Tibial nerve (tissue), 4 donors: ENCODE measurements at regions not wholly inside any gene's neighbourhood (a gene's known extent, or its start where the extent isn't known, plus 50 kb on each side); places are given as distances from the start of the nearest gene placed in this dataset. TPM values are rescaled to one million over a fixed set of nuclear protein-coding genes. Genes with fewer than 3 reads are reported as not detected.

Experiments
- DNase-seq, 2 donors: peaks; one replicate each; pipeline ENCODE4 v3.0.0-alpha.2; 2019; ENCODE audit warnings: low spot score in 2 of 2
- H3K27ac ChIP-seq, 4 donors: fragments of 200-600 bp; sonication (generic) in 3 of 4; one replicate each; pipeline ENCODE4 v1.5.1; 2017 to 2019; ENCODE audit warnings: mild to moderate bottlenecking in 1 of 4
- H3K27me3 ChIP-seq, 2 donors: fragments of 200-600 bp; sonication (generic) in 1 of 2; one replicate each; pipeline versions ENCODE4 v1.5.1 to v1.6.0; 2017 to 2019
- H3K36me3 ChIP-seq, 3 donors: fragments of 200-600 bp; sonication (generic); one replicate each; pipeline ENCODE4 v1.5.1; 2018 to 2019
- H3K4me1 ChIP-seq, 4 donors: fragments of 200-600 bp; sonication (generic) in 3 of 4; one replicate each; pipeline ENCODE4 v1.5.1; 2017 to 2019
- H3K4me3 ChIP-seq, 4 donors: fragments of 200-600 bp; sonication (generic) in 3 of 4; one replicate each; pipeline ENCODE4 v1.5.1; 2017 to 2019; ENCODE audit warnings: mild to moderate bottlenecking in 1 of 4, moderate library complexity in 1 of 4
- H3K9me3 ChIP-seq, 4 donors: fragments of 200-600 bp; sonication (generic) in 3 of 4; one replicate each; pipeline ENCODE4 v1.5.1; 2017 to 2019
- EP300 ChIP-seq, 2 donors: sonication (generic); formaldehyde crosslinking; IDR thresholded peaks; one replicate each; pipeline ENCODE4 v1.6.1; 2017; ENCODE audit warnings: antibody characterized with exemption in 2 of 2, mild to moderate bottlenecking in 1 of 2
- POLR2A ChIP-seq, 2 donors: fragments of 450-650 bp; IDR thresholded peaks; one replicate each; pipeline ENCODE4 v1.6.1; 2017; ENCODE audit warnings: antibody characterized with exemption in 2 of 2, mild to moderate bottlenecking in 2 of 2, moderate library complexity in 2 of 2
- WGBS, 2 donors: methylation state at CpG; one replicate each; pipeline ENCODE4 v1.1.5; 2018; 5-methylcytosine and 5-hydroxymethylcytosine counted together
- small RNA-seq: library from RNA; depleted of rRNA; stranded (forward); fragments of <200 nt; gene quantifications from one replicate; pipeline ENCODE3, GENCODE V24; 2016
- TF ChIP-seq, protein P1 (sequence below), 5 experiments: fragments of 200-600 bp in 3 of 5; fragments of 450-650 bp in 2 of 5; sonication (generic) in 3 of 5; IDR thresholded peaks; one replicate each; pipeline ENCODE4 v1.5.1; 2016 to 2019; ENCODE audit warnings: antibody characterized with exemption in 5 of 5, mild to moderate bottlenecking in 3 of 5, moderate library complexity in 2 of 5

DNA sequence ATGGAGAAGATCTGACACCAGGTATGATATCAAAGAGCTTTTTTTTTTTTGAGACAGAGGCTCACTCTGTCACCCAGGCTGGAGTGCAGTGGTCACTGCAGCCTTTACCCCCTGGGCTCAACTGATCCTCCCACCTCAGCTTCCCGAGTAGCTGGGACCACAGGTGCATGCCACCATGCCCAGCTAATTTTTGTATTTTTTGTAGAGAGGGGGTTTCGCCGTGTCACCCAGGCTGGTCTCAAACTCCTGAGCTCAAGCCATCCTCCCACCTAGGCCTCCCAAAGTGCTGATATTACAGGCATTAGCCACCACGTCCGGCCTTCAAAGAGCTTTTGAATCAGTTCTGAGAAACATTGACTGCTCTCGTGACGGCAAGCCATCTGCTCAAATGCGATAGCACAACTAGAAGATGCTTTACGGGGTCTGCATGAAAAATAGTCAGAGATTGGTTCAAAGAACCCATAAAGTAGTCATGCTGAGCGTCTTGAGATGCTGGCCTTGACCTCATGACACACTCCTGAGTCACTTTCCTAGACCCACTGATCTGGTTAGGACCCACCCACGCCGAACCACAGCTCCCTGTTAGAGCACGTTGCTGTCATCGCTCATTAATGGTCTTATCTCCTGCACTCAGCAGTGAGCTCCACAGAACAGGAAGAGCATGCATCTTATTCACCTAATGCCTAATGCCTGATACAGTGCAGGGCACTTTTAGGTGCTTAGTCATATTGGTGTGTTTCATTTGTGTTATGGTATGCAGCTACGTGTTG lies 57.0 kb upstream of the NR2F2 start:
- Histone ChIP-seq H3K9me3 (no peaks in the 10 kb centered on the region), H3K27me3 (no peaks in the 10 kb centered on the region), H3K4me1 (peaks cover 0 to 12% (median 2%) of the 10 kb centered on the region in 4 donors), H3K27ac (no peak overlapping the region), H3K4me3 (no peak overlapping the region), H3K36me3 (peaks cover 0 to 71% (median 0%) of the 10 kb centered on the region in 3 donors)
- WGBS, 2 donors = 89 to 95% methylated on average over 15 of the region's 15 CpGs
- TF ChIP-seq, protein P1, sequence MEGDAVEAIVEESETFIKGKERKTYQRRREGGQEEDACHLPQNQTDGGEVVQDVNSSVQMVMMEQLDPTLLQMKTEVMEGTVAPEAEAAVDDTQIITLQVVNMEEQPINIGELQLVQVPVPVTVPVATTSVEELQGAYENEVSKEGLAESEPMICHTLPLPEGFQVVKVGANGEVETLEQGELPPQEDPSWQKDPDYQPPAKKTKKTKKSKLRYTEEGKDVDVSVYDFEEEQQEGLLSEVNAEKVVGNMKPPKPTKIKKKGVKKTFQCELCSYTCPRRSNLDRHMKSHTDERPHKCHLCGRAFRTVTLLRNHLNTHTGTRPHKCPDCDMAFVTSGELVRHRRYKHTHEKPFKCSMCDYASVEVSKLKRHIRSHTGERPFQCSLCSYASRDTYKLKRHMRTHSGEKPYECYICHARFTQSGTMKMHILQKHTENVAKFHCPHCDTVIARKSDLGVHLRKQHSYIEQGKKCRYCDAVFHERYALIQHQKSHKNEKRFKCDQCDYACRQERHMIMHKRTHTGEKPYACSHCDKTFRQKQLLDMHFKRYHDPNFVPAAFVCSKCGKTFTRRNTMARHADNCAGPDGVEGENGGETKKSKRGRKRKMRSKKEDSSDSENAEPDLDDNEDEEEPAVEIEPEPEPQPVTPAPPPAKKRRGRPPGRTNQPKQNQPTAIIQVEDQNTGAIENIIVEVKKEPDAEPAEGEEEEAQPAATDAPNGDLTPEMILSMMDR (IDR thresholded peaks at IDR 0.05) = no peak
- TF ChIP-seq EP300 (IDR thresholded peaks at IDR 0.05) = no peak
- no peak for TF ChIP-seq POLR2A (IDR thresholded peaks at IDR 0.05)
- DNase-seq = no peak

DNA sequence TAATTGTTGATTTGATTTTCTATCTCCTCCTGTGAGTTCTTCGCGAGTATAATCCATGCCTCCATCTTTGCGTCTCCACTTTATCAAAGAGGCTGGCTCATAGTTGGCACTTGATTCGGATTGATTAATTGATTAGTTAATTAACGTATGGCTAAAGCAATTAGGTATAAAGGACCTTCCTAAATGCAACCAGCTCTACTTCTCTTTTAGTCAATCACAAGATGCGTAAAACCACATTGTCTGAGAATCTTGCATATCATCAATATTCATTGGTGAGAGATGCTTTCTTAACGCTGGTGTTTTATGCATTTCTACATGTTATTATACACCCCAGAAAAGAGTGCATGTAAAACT lies 56.4 kb upstream of the NR2F2 start:
- no peak overlapping the region for H3K4me3 ChIP-seq
- peaks cover 0 to 8% (median 2%) of the 10 kb centered on the region in 4 donors for H3K4me1 ChIP-seq
- H3K27me3 ChIP-seq = no peaks in the 10 kb centered on the region
- peaks cover 0 to 70% (median 0%) of the 10 kb centered on the region in 3 donors for H3K36me3 ChIP-seq
- TF ChIP-seq POLR2A (IDR thresholded peaks at IDR 0.05) (no peak), EP300 (IDR thresholded peaks at IDR 0.05) (no peak)
- TF ChIP-seq, protein P1 (IDR thresholded peaks at IDR 0.05) = no peak
- H3K27ac ChIP-seq = no peak overlapping the region
- 77 to 81% methylated on average over 7 of the region's 7 CpGs for WGBS, 2 donors
- H3K9me3 ChIP-seq = no peaks in the 10 kb centered on the region
- no peak for DNase-seq

DNA sequence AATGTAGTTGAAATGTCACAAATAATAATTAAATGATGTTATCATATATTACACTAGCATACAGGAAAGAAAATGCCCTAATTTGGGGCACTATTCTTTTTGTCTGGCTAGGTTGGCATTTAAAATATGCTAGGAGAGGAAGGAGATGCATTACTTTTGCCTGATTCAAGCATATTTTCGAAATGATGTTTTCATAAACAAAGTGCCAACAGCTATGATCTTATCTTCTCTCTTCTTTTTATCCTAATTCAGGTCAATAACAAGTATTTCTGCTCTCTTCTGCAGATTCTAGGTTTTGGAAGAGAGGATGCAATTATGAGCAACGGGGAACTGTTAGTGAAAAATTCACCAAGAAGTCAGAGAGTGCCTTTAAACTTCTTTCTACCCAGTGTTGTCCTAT lies 55.8 kb upstream of the NR2F2 start:
- DNase-seq = no peak
- H3K36me3 ChIP-seq = peaks cover 0 to 69% (median 0%) of the 10 kb centered on the region in 3 donors

DNA sequence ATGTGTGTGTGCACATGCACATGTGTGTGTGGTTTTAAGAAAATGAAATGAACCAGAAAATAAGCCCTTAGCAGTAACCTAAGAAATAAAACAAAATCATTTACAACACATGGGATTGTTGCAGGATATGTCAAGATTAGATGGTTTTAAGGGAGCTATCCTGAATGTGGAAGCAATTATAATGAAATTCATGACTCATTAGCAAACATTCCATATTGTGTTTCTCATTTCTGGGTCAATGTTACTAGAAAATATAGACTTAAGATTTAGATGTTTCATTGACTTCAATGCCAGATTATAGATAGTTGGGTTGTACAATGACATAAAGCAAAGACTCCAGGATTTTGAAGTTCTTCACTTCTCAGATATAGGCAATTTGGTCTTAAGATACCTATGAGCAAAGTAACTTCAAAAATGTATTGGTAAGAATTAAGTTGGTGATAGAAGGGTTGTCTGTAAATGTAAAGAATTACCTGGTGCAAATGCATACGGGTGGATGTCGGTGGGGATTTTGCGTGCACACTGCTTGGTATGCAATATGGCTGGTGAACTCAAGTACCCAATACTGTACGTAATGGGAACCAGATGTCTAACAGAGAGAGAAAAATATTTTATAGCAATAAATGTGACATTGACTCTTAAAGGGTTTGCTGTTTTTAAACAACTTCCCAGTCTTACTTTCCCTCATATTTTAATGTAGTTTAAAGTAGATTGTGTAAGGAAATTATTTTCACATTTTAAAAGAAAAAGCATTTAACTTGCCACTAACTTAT lies 53.9 kb upstream of the NR2F2 start:
- 73 to 76% methylated on average over 4 of the region's 4 CpGs for WGBS, 2 donors
- Histone ChIP-seq H3K36me3 (peaks cover 0 to 77% (median 0%) of the 10 kb centered on the region in 3 donors), H3K9me3 (no peaks in the 10 kb centered on the region), H3K27me3 (no peaks in the 10 kb centered on the region), H3K4me3 (no peak overlapping the region), H3K4me1 (peaks cover 0 to 7% (median 0%) of the 10 kb centered on the region in 4 donors), H3K27ac (no peak overlapping the region)
- DNase-seq = no peak
- TF ChIP-seq POLR2A (IDR thresholded peaks at IDR 0.05) (no peak), EP300 (IDR thresholded peaks at IDR 0.05) (no peak)
- TF ChIP-seq, protein P1 (IDR thresholded peaks at IDR 0.05) = no peak

More for the DNA sequence above, 55.8 kb upstream of the NR2F2 start:
- H3K9me3 ChIP-seq = no peaks in the 10 kb centered on the region
- H3K27me3 ChIP-seq = no peaks in the 10 kb centered on the region
- no peak for TF ChIP-seq EP300 (IDR thresholded peaks at IDR 0.05)
- TF ChIP-seq POLR2A (IDR thresholded peaks at IDR 0.05) = no peak
- peaks cover 0 to 7% (median 0%) of the 10 kb centered on the region in 4 donors for H3K4me1 ChIP-seq
- H3K27ac ChIP-seq = no peak overlapping the region
- H3K4me3 ChIP-seq = no peak overlapping the region
- WGBS, 2 donors = 57 to 63% methylated on average over 2 of the region's 2 CpGs

Small RNA genes in the stretch of these regions (small RNA-seq; reads per million reads assigned to genes)
- not detected for gene AC012409.4
- 0.28 reads per million for gene RNU2-3P
